GM12878 (cell line): ENCODE measurements at regions not wholly inside any gene's neighbourhood (a gene's known extent, or its start where the extent isn't known, plus 50 kb on each side); places are given as distances from the start of the nearest gene placed in this dataset.

Source experiments
- CHD1 ChIP-seq: IDR thresholded peaks from 2 replicates; pipeline ENCODE4 v1.6.1; 2012; ENCODE audit warnings: low read depth, low read length, improper control_type of control experiment
- CTCF ChIP-seq, 3 experiments: IDR thresholded peaks in 2 of 3; conservative IDR thresholded peaks in 1 of 3; 2 replicates each; pipeline ENCODE4 v1.5.1; 2011; ENCODE audit warnings: low read depth in 3 of 3, low read length in 3 of 3, mild to moderate bottlenecking in 3 of 3, control low read depth in 2 of 3, moderate library complexity in 2 of 3, inconsistent platforms in 1 of 3, mixed read lengths in 1 of 3; ENCODE audit not compliant: control insufficient read depth in 2 of 3, insufficient read depth in 1 of 3; ENCODE audit errors: extremely low read depth in 1 of 3
- EZH2 ChIP-seq: IDR thresholded peaks from 2 replicates; pipeline ENCODE4 v1.6.1; 2012; ENCODE audit warnings: low read depth, mild to moderate bottlenecking, control low read depth, inconsistent platforms, low read length, borderline replicate concordance; ENCODE audit not compliant: control insufficient read depth
- MYB ChIP-seq: fragments of 150-350 bp; IDR thresholded peaks from 2 replicates; pipeline ENCODE4 v1.6.1; 2014; ENCODE audit warnings: mild to moderate bottlenecking, low read depth, low read length, borderline replicate concordance
- RCOR1 ChIP-seq: conservative IDR thresholded peaks from 2 replicates; pipeline ENCODE4 v1.6.1; 2012; ENCODE audit warnings: low read depth, low read length, improper control_type of control experiment
- REST ChIP-seq: IDR thresholded peaks from 2 replicates; pipeline ENCODE4 v1.6.1; 2012; ENCODE audit warnings: mild to moderate bottlenecking, low read depth, low read length
- SREBF2 ChIP-seq: IDR thresholded peaks from 2 replicates; pipeline ENCODE4 v1.6.1; 2012; ENCODE audit warnings: mild to moderate bottlenecking, low read length
- SRF ChIP-seq, 2 experiments: IDR thresholded peaks; 2 replicates each; pipeline ENCODE4 v1.6.1; 2011; ENCODE audit warnings: low read depth in 2 of 2, low read length in 2 of 2, mild to moderate bottlenecking in 1 of 2, moderate library complexity in 1 of 2
- YY1 ChIP-seq: IDR thresholded peaks from 2 replicates; pipeline ENCODE4 v1.6.1; 2011; ENCODE audit warnings: low read depth, mild to moderate bottlenecking, low read length
- ZNF274 ChIP-seq: IDR thresholded peaks from one replicate; pipeline ENCODE4 v1.8.0; 2011; ENCODE audit not compliant: insufficient read length, insufficient read depth

GRCh38 chr17:22492331-22492730, 800.0 kb downstream of the KCNJ18 start:
- TF ChIP-seq YY1 (no peak), CTCF (IDR thresholded peaks at IDR 0.05 in 2 of 3, conservative IDR thresholded peaks at IDR 0.05 in 1 of 3; ENCODE audit: control insufficient read depth in 2 of 3, extremely low read depth in 1 of 3, insufficient read depth in 1 of 3, low read depth in 3 of 3, low read length in 3 of 3) (no peak), SREBF2 (no peak), SRF (IDR thresholded peaks at IDR 0.05; ENCODE audit: low read depth in 2 of 2, low read length in 2 of 2) (no peak), REST (no peak), CHD1 (no peak), EZH2 (no peak), RCOR1 (no peak), MYB (no peak), ZNF274 (no peak)
